ENCODE measurements at regions not wholly inside any gene's neighbourhood (a gene's known extent, or its start where the extent isn't known, plus 50 kb on each side); places are given as distances from the start of the nearest gene placed in this dataset.

DNA sequence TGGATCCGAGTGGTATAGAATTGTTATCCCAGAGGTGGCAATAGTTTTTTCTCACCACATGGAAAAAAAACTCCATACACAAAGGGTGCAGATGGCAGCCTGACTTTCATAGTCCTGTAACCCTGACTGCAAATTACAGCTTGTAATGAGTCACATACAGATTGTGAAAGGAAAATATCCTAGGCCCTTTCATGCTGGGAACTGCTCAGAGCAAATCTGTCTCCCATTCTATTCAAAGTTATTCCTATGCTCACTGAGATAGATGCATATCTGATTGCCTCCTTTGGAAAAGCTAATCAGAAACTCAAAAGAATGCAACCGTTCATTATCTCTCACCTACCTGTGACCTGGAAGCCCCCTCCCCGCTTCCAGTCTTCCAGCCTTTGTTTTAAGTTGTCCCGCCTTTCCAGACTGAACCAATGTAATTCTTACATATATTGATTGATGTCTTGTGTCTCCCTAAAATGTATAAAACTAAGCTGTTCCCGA, 108.7 kb upstream of the MAP3K4 start:
- H3K27me3 ChIP-seq (ENCODE audit: control insufficient read depth in 4 of 4, insufficient read depth in 4 of 4, low read length in 3 of 4): no peaks in the 10 kb centered on the region
- no peaks in the 10 kb centered on the region for H3K9me3 ChIP-seq (ENCODE audit: control insufficient read depth in 4 of 4, low read length in 3 of 4)
- TF ChIP-seq EGR1 (IDR thresholded peaks at IDR 0.05; ENCODE audit: low read depth in 2 of 2) (no peak), HNF4G (IDR thresholded peaks at IDR 0.05) (no peak), YY1 (IDR thresholded peaks at IDR 0.05) (no peak)
- TF ChIP-seq, protein P1, sequence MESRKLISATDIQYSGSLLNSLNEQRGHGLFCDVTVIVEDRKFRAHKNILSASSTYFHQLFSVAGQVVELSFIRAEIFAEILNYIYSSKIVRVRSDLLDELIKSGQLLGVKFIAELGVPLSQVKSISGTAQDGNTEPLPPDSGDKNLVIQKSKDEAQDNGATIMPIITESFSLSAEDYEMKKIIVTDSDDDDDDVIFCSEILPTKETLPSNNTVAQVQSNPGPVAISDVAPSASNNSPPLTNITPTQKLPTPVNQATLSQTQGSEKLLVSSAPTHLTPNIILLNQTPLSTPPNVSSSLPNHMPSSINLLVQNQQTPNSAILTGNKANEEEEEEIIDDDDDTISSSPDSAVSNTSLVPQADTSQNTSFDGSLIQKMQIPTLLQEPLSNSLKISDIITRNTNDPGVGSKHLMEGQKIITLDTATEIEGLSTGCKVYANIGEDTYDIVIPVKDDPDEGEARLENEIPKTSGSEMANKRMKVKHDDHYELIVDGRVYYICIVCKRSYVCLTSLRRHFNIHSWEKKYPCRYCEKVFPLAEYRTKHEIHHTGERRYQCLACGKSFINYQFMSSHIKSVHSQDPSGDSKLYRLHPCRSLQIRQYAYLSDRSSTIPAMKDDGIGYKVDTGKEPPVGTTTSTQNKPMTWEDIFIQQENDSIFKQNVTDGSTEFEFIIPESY (IDR thresholded peaks at IDR 0.05): no peak
- no peak overlapping the region for H3K4me3 ChIP-seq (ENCODE audit: low read depth in 1 of 3, low read length in 3 of 3)
- no peak overlapping the region for H3K27ac ChIP-seq (ENCODE audit: low read depth in 1 of 2, low read length in 2 of 2)
- 80% methylated on average over 5 of the region's 5 CpGs for WGBS
- H3K4me1 ChIP-seq (ENCODE audit: control insufficient read depth in 4 of 4, insufficient read depth in 4 of 4, low read length in 3 of 4): no peaks in the 10 kb centered on the region
- no peaks in the 10 kb centered on the region for H3K36me3 ChIP-seq (ENCODE audit: control insufficient read depth in 4 of 4, insufficient read depth in 3 of 4, low read depth in 1 of 4, low read length in 3 of 4)
- DNase-seq (ENCODE audit: low spot score): no peak
- no peak overlapping the region for H3K9ac ChIP-seq (ENCODE audit: low read depth in 1 of 2, low read length in 2 of 2)

GRCh38 chr6:160883560-160883959, 108.0 kb upstream of the MAP3K4 start:
- no peaks in the 10 kb centered on the region for H3K4me1 ChIP-seq (ENCODE audit: control insufficient read depth in 4 of 4, insufficient read depth in 4 of 4, low read length in 3 of 4)
- H3K9me3 ChIP-seq (ENCODE audit: control insufficient read depth in 4 of 4, low read length in 3 of 4): no peaks in the 10 kb centered on the region
- WGBS: 87% methylated on average over 2 of the region's 2 CpGs
- H3K27ac ChIP-seq (ENCODE audit: low read depth in 1 of 2, low read length in 2 of 2): no peak overlapping the region
- no peak overlapping the region for H3K4me3 ChIP-seq (ENCODE audit: low read depth in 1 of 3, low read length in 3 of 3)
- no peaks in the 10 kb centered on the region for H3K27me3 ChIP-seq (ENCODE audit: control insufficient read depth in 4 of 4, insufficient read depth in 4 of 4, low read length in 3 of 4)
- no peaks in the 10 kb centered on the region for H3K36me3 ChIP-seq (ENCODE audit: control insufficient read depth in 4 of 4, insufficient read depth in 3 of 4, low read depth in 1 of 4, low read length in 3 of 4)
- DNase-seq (ENCODE audit: low spot score): no peak
- no peak overlapping the region for H3K9ac ChIP-seq (ENCODE audit: low read depth in 1 of 2, low read length in 2 of 2)
- TF ChIP-seq GABPA (IDR thresholded peaks at IDR 0.05 in 1 of 2, conservative IDR thresholded peaks at IDR 0.05 in 1 of 2): no peak
- no peak for TF ChIP-seq HNF4G (IDR thresholded peaks at IDR 0.05)
- TF ChIP-seq RAD21 (IDR thresholded peaks at IDR 0.05): no peak
- no peak for TF ChIP-seq EGR1 (IDR thresholded peaks at IDR 0.05; ENCODE audit: low read depth in 2 of 2)
- TF ChIP-seq FOXA1 (IDR thresholded peaks at IDR 0.05): no peak
- TF ChIP-seq HNF4A (conservative IDR thresholded peaks at IDR 0.05): no peak
- no peak for TF ChIP-seq YY1 (IDR thresholded peaks at IDR 0.05)
- TF ChIP-seq TAF1 (conservative IDR thresholded peaks at IDR 0.05): no peak
- TF ChIP-seq ATF3 (IDR thresholded peaks at IDR 0.05): no peak
- TF ChIP-seq JUND (IDR thresholded peaks at IDR 0.05): no peak
- TF ChIP-seq, protein P1 (IDR thresholded peaks at IDR 0.05): no peak
- no peak for TF ChIP-seq REST (IDR thresholded peaks at IDR 0.05)
- TF ChIP-seq CTCF (IDR thresholded peaks at IDR 0.05; ENCODE audit: low read depth, low read length, missing input control): no peak
- no peak for TF ChIP-seq RXRA (IDR thresholded peaks at IDR 0.05)
- no peak for TF ChIP-seq SP1 (IDR thresholded peaks at IDR 0.05)
